ENCODE measurements at regions not wholly inside any gene's neighbourhood (a gene's known extent, or its start where the extent isn't known, plus 50 kb on each side); places are given as distances from the start of the nearest gene placed in this dataset.

- Mint-ChIP-seq H3K27ac (peak overlapping the region in 1 of 10 donors; percentile 84), H3K27me3 (peaks cover 10 to 34% (median 24%) of the 10 kb centered on the region in 5 donors), H3K4me3 (no peak overlapping the region), H3K36me3 (peaks cover 0 to 6% (median 0%) of the 10 kb centered on the region in 3 donors), H3K4me1 (peaks cover 8 to 13% (median 10%) of the 10 kb centered on the region in 4 donors), H3K9me3 (peaks cover 0 to 15% (median 4%) of the 10 kb centered on the region in 9 donors)
- no peak for ATAC-seq
- no peak for DNase-seq
- POLR2A ChIA-PET = no interaction called here
Observed at GRCh38 chr2:38218591-38218991, 142.6 kb upstream of the CYP1B1 start.

GRCh38 chr2:38217401-38218188 lies 141.6 kb upstream of the CYP1B1 start:
- Mint-ChIP-seq H3K9me3 (peaks cover 0 to 15% (median 5%) of the 10 kb centered on the region in 9 donors), H3K4me3 (peak overlapping the region in 1 of 10 donors; percentile 0)

GRCh38 chr2:38216886-38217285 lies 140.9 kb upstream of the CYP1B1 start:
- ATAC-seq (no peak), DNase-seq (no peak)
- POLR2A ChIA-PET = no interaction called here
- Mint-ChIP-seq H3K27me3 (peaks cover 4 to 25% (median 19%) of the 10 kb centered on the region in 5 donors), H3K4me3 (no peak overlapping the region), H3K9me3 (peaks cover 0 to 15% (median 5%) of the 10 kb centered on the region in 9 donors), H3K36me3 (peaks cover 0 to 8% (median 0%) of the 10 kb centered on the region in 3 donors), H3K27ac (peak overlapping the region in 1 of 10 donors; percentile 19), H3K4me1 (peaks cover 8 to 14% (median 11%) of the 10 kb centered on the region in 4 donors)

More at GRCh38 chr2:38217401-38218188, 141.6 kb upstream of the CYP1B1 start:
- POLR2A ChIA-PET = no interaction called here
- DNase-seq = no peak
- Mint-ChIP-seq H3K27me3 (peaks cover 4 to 25% (median 19%) of the 10 kb centered on the region in 5 donors), H3K27ac (peak overlapping the region in 1 of 10 donors; percentile 84), H3K4me1 (peaks cover 8 to 14% (median 11%) of the 10 kb centered on the region in 4 donors), H3K36me3 (peaks cover 0 to 8% (median 0%) of the 10 kb centered on the region in 3 donors)
- no peak for ATAC-seq

- POLR2A ChIA-PET = no interaction called here
- peaks cover 8 to 14% (median 11%) of the 10 kb centered on the region in 4 donors for H3K4me1 Mint-ChIP-seq
- DNase-seq (no peak), ATAC-seq (no peak)
- H3K36me3 Mint-ChIP-seq = peaks cover 0 to 8% (median 5%) of the 10 kb centered on the region in 3 donors
- H3K27me3 Mint-ChIP-seq = peaks cover 4 to 25% (median 18%) of the 10 kb centered on the region in 5 donors
- peaks cover 2 to 23% (median 10%) of the 10 kb centered on the region in 9 donors for H3K9me3 Mint-ChIP-seq
- no peak overlapping the region for H3K27ac Mint-ChIP-seq
- H3K4me3 Mint-ChIP-seq = no peak overlapping the region
Observed at GRCh38 chr2:38215993-38216392, 140.0 kb upstream of the CYP1B1 start.

GRCh38 chr2:38215522-38215921 lies 139.6 kb upstream of the CYP1B1 start:
- H3K9me3 Mint-ChIP-seq = peaks cover 2 to 23% (median 10%) of the 10 kb centered on the region in 9 donors
- POLR2A ChIA-PET = no interaction called here
- no peak overlapping the region for H3K4me3 Mint-ChIP-seq
- H3K27me3 Mint-ChIP-seq = peaks cover 4 to 25% (median 16%) of the 10 kb centered on the region in 5 donors
- no peak overlapping the region for H3K27ac Mint-ChIP-seq
- no peak for ATAC-seq
- peaks cover 0 to 8% (median 5%) of the 10 kb centered on the region in 3 donors for H3K36me3 Mint-ChIP-seq
- H3K4me1 Mint-ChIP-seq = peaks cover 8 to 14% (median 11%) of the 10 kb centered on the region in 4 donors
- no peak for DNase-seq

GRCh38 chr2:38214209-38214717 lies 138.3 kb upstream of the CYP1B1 start:
- H3K9me3 Mint-ChIP-seq = peaks cover 2 to 14% (median 4%) of the 10 kb centered on the region in 9 donors
- POLR2A ChIA-PET = no interaction called here
- peaks cover 2 to 19% (median 12%) of the 10 kb centered on the region in 5 donors for H3K27me3 Mint-ChIP-seq

GRCh38 chr2:38213619-38214167 lies 137.7 kb upstream of the CYP1B1 start:
- Mint-ChIP-seq H3K4me1 (peaks cover 8 to 14% (median 11%) of the 10 kb centered on the region in 4 donors), H3K27ac (peak overlapping the region in 4 of 10 donors; percentile 30 to 81 (median 76)), H3K27me3 (peaks cover 0 to 13% (median 9%) of the 10 kb centered on the region in 5 donors), H3K9me3 (peaks cover 0 to 14% (median 3%) of the 10 kb centered on the region in 9 donors), H3K4me3 (peak overlapping the region in 3 of 10 donors; percentile 13 to 48 (median 41)), H3K36me3 (peaks cover 0 to 5% (median 5%) of the 10 kb centered on the region in 3 donors)
- POLR2A ChIA-PET = no interaction called here
- ATAC-seq (peak in 1 of 2 donors; percentile 70), DNase-seq (peak in 1 of 10 donors; percentile 7)

More at GRCh38 chr2:38214209-38214717, 138.3 kb upstream of the CYP1B1 start:
- DNase-seq (no peak), ATAC-seq (peak in 1 of 2 donors; percentile 89)
- H3K4me1 Mint-ChIP-seq = peaks cover 8 to 14% (median 11%) of the 10 kb centered on the region in 4 donors
- peak overlapping the region in 2 of 10 donors; percentile 3 to 9 for H3K4me3 Mint-ChIP-seq
- peak overlapping the region in 3 of 10 donors; percentile 30 to 81 (median 58) for H3K27ac Mint-ChIP-seq
- peaks cover 0 to 5% (median 5%) of the 10 kb centered on the region in 3 donors for H3K36me3 Mint-ChIP-seq

GRCh38 chr2:38212312-38212711 lies 136.4 kb upstream of the CYP1B1 start:
- H3K4me3 Mint-ChIP-seq = no peak overlapping the region
- H3K36me3 Mint-ChIP-seq = peaks cover 0 to 5% (median 5%) of the 10 kb centered on the region in 3 donors
- DNase-seq (no peak), ATAC-seq (no peak)
- H3K27me3 Mint-ChIP-seq = peaks cover 0 to 4% (median 0%) of the 10 kb centered on the region in 5 donors
- peak overlapping the region in 1 of 10 donors; percentile 44 for H3K27ac Mint-ChIP-seq
- peaks cover 3 to 13% (median 10%) of the 10 kb centered on the region in 4 donors for H3K4me1 Mint-ChIP-seq
- POLR2A ChIA-PET = no interaction called here
- peaks cover 0 to 14% (median 3%) of the 10 kb centered on the region in 9 donors for H3K9me3 Mint-ChIP-seq

- ATAC-seq (no peak), DNase-seq (no peak)
- Mint-ChIP-seq H3K27ac (no peak overlapping the region), H3K36me3 (peaks cover 0 to 5% (median 3%) of the 10 kb centered on the region in 3 donors), H3K9me3 (peaks cover 0 to 14% (median 3%) of the 10 kb centered on the region in 9 donors), H3K4me1 (no peaks in the 10 kb centered on the region), H3K4me3 (no peak overlapping the region), H3K27me3 (peaks cover 4 to 34% (median 21%) of the 10 kb centered on the region in 5 donors)
- POLR2A ChIA-PET = no interaction called here
Observed at GRCh38 chr2:38207168-38207567, 131.2 kb upstream of the CYP1B1 start.

- Mint-ChIP-seq H3K27me3 (peaks cover 4 to 50% (median 31%) of the 10 kb centered on the region in 5 donors), H3K36me3 (no peaks in the 10 kb centered on the region), H3K4me1 (no peaks in the 10 kb centered on the region), H3K9me3 (no peaks in the 10 kb centered on the region), H3K4me3 (no peak overlapping the region), H3K27ac (no peak overlapping the region)
- DNase-seq (no peak), ATAC-seq (no peak)
- POLR2A ChIA-PET = no interaction called here
Observed at GRCh38 chr2:38203446-38203810, 127.5 kb upstream of the CYP1B1 start.

GRCh38 chr2:38202713-38203445 lies 126.9 kb upstream of the CYP1B1 start:
- H3K9me3 Mint-ChIP-seq = no peaks in the 10 kb centered on the region
- no peak overlapping the region for H3K27ac Mint-ChIP-seq
- POLR2A ChIA-PET = no interaction called here
- no peaks in the 10 kb centered on the region for H3K36me3 Mint-ChIP-seq
- ATAC-seq (no peak), DNase-seq (no peak)
- no peaks in the 10 kb centered on the region for H3K4me1 Mint-ChIP-seq
- H3K4me3 Mint-ChIP-seq = no peak overlapping the region
- peaks cover 4 to 50% (median 31%) of the 10 kb centered on the region in 5 donors for H3K27me3 Mint-ChIP-seq

- no peak overlapping the region for H3K4me3 Mint-ChIP-seq
- peaks cover 4 to 50% (median 26%) of the 10 kb centered on the region in 5 donors for H3K27me3 Mint-ChIP-seq
- H3K9me3 Mint-ChIP-seq = no peaks in the 10 kb centered on the region
- no peaks in the 10 kb centered on the region for H3K36me3 Mint-ChIP-seq
- DNase-seq = no peak
- no peak for ATAC-seq
- H3K4me1 Mint-ChIP-seq = no peaks in the 10 kb centered on the region
- no peak overlapping the region for H3K27ac Mint-ChIP-seq
- POLR2A ChIA-PET = interaction anchor here (0.5 kb wide), 1 partner anchor 627 kb away, joined by 3 read pairs; no protein-coding TSS in a partner anchor
Observed at GRCh38 chr2:38201784-38202183, 125.8 kb upstream of the CYP1B1 start.

All from naive thymus-derived CD8-positive, alpha-beta T cell (primary cell).